Peyer's patch (tissue), 4 donors: ENCODE measurements at regions not wholly inside any gene's neighbourhood (a gene's known extent, or its start where the extent isn't known, plus 50 kb on each side); places are given as distances from the start of the nearest gene placed in this dataset.
A peak's percentile ranks its signal among the peaks of the same experiment; 100 is the strongest.

Experiments
- DNase-seq, 3 donors: peaks; one replicate each; pipeline ENCODE4 v3.0.0-alpha.2; 2017 to 2019
- H3K27ac ChIP-seq, 4 donors: fragments of 200-600 bp; sonication (generic); one replicate each; pipeline ENCODE4 v1.5.1; 2016 to 2019
- H3K27me3 ChIP-seq, 2 donors: fragments of 200-600 bp; sonication (generic); one replicate each; pipeline ENCODE4 v1.5.1; 2019
- H3K36me3 ChIP-seq, 3 donors: fragments of 200-600 bp; sonication (generic); one replicate each; pipeline ENCODE4 v1.5.1; 2016 to 2019
- H3K4me1 ChIP-seq, 4 donors: fragments of 200-600 bp; sonication (generic); one replicate each; pipeline ENCODE4 v1.5.1; 2016 to 2019
- H3K4me3 ChIP-seq, 4 donors: fragments of 200-600 bp; sonication (generic); 1 replicate in 3 of 4; 2 replicates in 1 of 4; pipeline ENCODE4 v1.5.1; 2016 to 2019; ENCODE audit warnings: mild to moderate bottlenecking in 1 of 4
- H3K9me3 ChIP-seq, 4 donors: fragments of 200-600 bp; sonication (generic); one replicate each; pipeline ENCODE4 v1.5.1; 2016 to 2019; ENCODE audit warnings: mild to moderate bottlenecking in 1 of 4
- CTCF ChIP-seq, 6 experiments: fragments of 450-650 bp in 4 of 6; fragments of 200-600 bp in 2 of 6; sonication (generic) in 1 of 6; IDR thresholded peaks; one replicate each; pipeline ENCODE4 v1.5.1; 2017 to 2019; ENCODE audit warnings: antibody characterized with exemption in 6 of 6, mild to moderate bottlenecking in 3 of 6, moderate library complexity in 1 of 6
- POLR2A ChIP-seq, 2 donors: fragments of 450-650 bp; IDR thresholded peaks; one replicate each; pipeline ENCODE4 v1.5.1; 2017; ENCODE audit warnings: antibody characterized with exemption in 2 of 2, mild to moderate bottlenecking in 2 of 2, moderate library complexity in 2 of 2

- H3K27ac ChIP-seq, result no peak overlapping the region
- no peak overlapping the region for H3K4me3 ChIP-seq
- TF ChIP-seq CTCF (IDR thresholded peaks at IDR 0.05), result no peak
- no peak for TF ChIP-seq POLR2A (IDR thresholded peaks at IDR 0.05)
- H3K27me3 ChIP-seq, result no peaks in the 10 kb centered on the region
- H3K36me3 ChIP-seq, result no peaks in the 10 kb centered on the region
- peak in 1 of 3 donors; percentile 7 for DNase-seq
- H3K9me3 ChIP-seq, result no peaks in the 10 kb centered on the region
- no peaks in the 10 kb centered on the region for H3K4me1 ChIP-seq
Measured at GRCh38 chr17:77808686-77809425, 149.6 kb upstream of the TNRC6C start.

- no peaks in the 10 kb centered on the region for H3K36me3 ChIP-seq
- no peaks in the 10 kb centered on the region for H3K4me1 ChIP-seq
- no peaks in the 10 kb centered on the region for H3K27me3 ChIP-seq
- DNase-seq, result no peak
- TF ChIP-seq CTCF (IDR thresholded peaks at IDR 0.05), result no peak
- no peak for TF ChIP-seq POLR2A (IDR thresholded peaks at IDR 0.05)
- H3K27ac ChIP-seq, result no peak overlapping the region
- no peak overlapping the region for H3K4me3 ChIP-seq
- no peaks in the 10 kb centered on the region for H3K9me3 ChIP-seq
Measured at GRCh38 chr17:77809814-77810213, 148.7 kb upstream of the TNRC6C start.

GRCh38 chr17:77810536-77810935 lies 148.0 kb upstream of the TNRC6C start:
- Histone ChIP-seq H3K4me1 (no peaks in the 10 kb centered on the region), H3K27ac (no peak overlapping the region), H3K27me3 (no peaks in the 10 kb centered on the region), H3K4me3 (no peak overlapping the region), H3K9me3 (no peaks in the 10 kb centered on the region), H3K36me3 (no peaks in the 10 kb centered on the region)
- TF ChIP-seq CTCF (IDR thresholded peaks at IDR 0.05) (no peak), POLR2A (IDR thresholded peaks at IDR 0.05) (no peak)
- DNase-seq, result no peak

- TF ChIP-seq CTCF (IDR thresholded peaks at IDR 0.05), result no peak
- TF ChIP-seq POLR2A (IDR thresholded peaks at IDR 0.05), result no peak
- Histone ChIP-seq H3K27ac (no peak overlapping the region), H3K36me3 (no peaks in the 10 kb centered on the region), H3K27me3 (no peaks in the 10 kb centered on the region), H3K4me3 (no peak overlapping the region), H3K4me1 (no peaks in the 10 kb centered on the region), H3K9me3 (no peaks in the 10 kb centered on the region)
- peak in 1 of 3 donors; percentile 25 for DNase-seq
Measured at GRCh38 chr17:77811521-77811920, 147.0 kb upstream of the TNRC6C start.

GRCh38 chr17:77814091-77814772 lies 144.3 kb upstream of the TNRC6C start:
- DNase-seq, result peak in 1 of 3 donors; percentile 38
- TF ChIP-seq CTCF (IDR thresholded peaks at IDR 0.05) (no peak), POLR2A (IDR thresholded peaks at IDR 0.05) (no peak)
- no peaks in the 10 kb centered on the region for H3K36me3 ChIP-seq
- no peak overlapping the region for H3K4me3 ChIP-seq
- H3K27ac ChIP-seq, result no peak overlapping the region
- H3K27me3 ChIP-seq, result no peaks in the 10 kb centered on the region
- no peaks in the 10 kb centered on the region for H3K4me1 ChIP-seq
- no peaks in the 10 kb centered on the region for H3K9me3 ChIP-seq
